ENCODE measurements at regions not wholly inside any gene's neighbourhood (a gene's known extent, or its start where the extent isn't known, plus 50 kb on each side); places are given as distances from the start of the nearest gene placed in this dataset.

- WGBS, 2 donors (ENCODE audit: low coverage in 1 of 2): 53 to 64% methylated on average over 9 to 10 of the region's 10 CpGs
- Histone ChIP-seq H3K4me1 (peaks cover 0 to 7% (median 0%) of the 10 kb centered on the region in 3 donors), H3K36me3 (no peaks in the 10 kb centered on the region), H3K27me3 (peaks cover 77% of the 10 kb centered on the region), H3K9me3 (no peaks in the 10 kb centered on the region), H3K4me3 (no peak overlapping the region), H3K27ac (no peak overlapping the region)
- TF ChIP-seq POLR2A (IDR thresholded peaks at IDR 0.05) (no peak), CTCF (IDR thresholded peaks at IDR 0.05) (no peak), POLR2AphosphoS5 (IDR thresholded peaks at IDR 0.05) (no peak), EP300 (IDR thresholded peaks at IDR 0.05) (no peak)
- no peak for ATAC-seq
These were observed 62.8 kb upstream of the PPP1R26 start for GRCh38 chr9:135416664-135417290.

GRCh38 chr9:135418161-135418560, 61.4 kb upstream of the PPP1R26 start:
- TF ChIP-seq CTCF (IDR thresholded peaks at IDR 0.05): no peak
- no peak for TF ChIP-seq POLR2AphosphoS5 (IDR thresholded peaks at IDR 0.05)
- TF ChIP-seq POLR2A (IDR thresholded peaks at IDR 0.05): no peak
- no peak for TF ChIP-seq EP300 (IDR thresholded peaks at IDR 0.05)
- H3K4me3 ChIP-seq: no peak overlapping the region
- H3K9me3 ChIP-seq: peaks cover 0 to 6% (median 0%) of the 10 kb centered on the region in 3 donors
- H3K36me3 ChIP-seq: no peaks in the 10 kb centered on the region
- no peak for ATAC-seq
- peaks cover 76% of the 10 kb centered on the region for H3K27me3 ChIP-seq
- no peak overlapping the region for H3K27ac ChIP-seq
- 79% methylated on average over 5 of the region's 8 CpGs; no CpG with 5 or more reads in 1 of the 2 donors for WGBS, 2 donors (ENCODE audit: low coverage in 1 of 2)
- H3K4me1 ChIP-seq: no peaks in the 10 kb centered on the region

GRCh38 chr9:135419106-135419505, 60.5 kb upstream of the PPP1R26 start:
- Histone ChIP-seq H3K4me1 (no peaks in the 10 kb centered on the region), H3K9me3 (peaks cover 0 to 13% (median 0%) of the 10 kb centered on the region in 3 donors), H3K27ac (no peak overlapping the region), H3K27me3 (peaks cover 73% of the 10 kb centered on the region), H3K36me3 (no peaks in the 10 kb centered on the region), H3K4me3 (no peak overlapping the region)
- WGBS, 2 donors (ENCODE audit: low coverage in 1 of 2): 20 to 27% methylated on average over 1 to 2 of the region's 3 CpGs
- ATAC-seq: no peak
- no peak for TF ChIP-seq POLR2AphosphoS5 (IDR thresholded peaks at IDR 0.05)
- no peak for TF ChIP-seq CTCF (IDR thresholded peaks at IDR 0.05)
- TF ChIP-seq EP300 (IDR thresholded peaks at IDR 0.05): no peak
- TF ChIP-seq POLR2A (IDR thresholded peaks at IDR 0.05): no peak

GRCh38 chr9:135422341-135422944, 57.1 kb upstream of the PPP1R26 start:
- H3K36me3 ChIP-seq: no peaks in the 10 kb centered on the region
- peaks cover 52% of the 10 kb centered on the region for H3K27me3 ChIP-seq
- H3K4me3 ChIP-seq: no peak overlapping the region
- H3K4me1 ChIP-seq: no peaks in the 10 kb centered on the region
- TF ChIP-seq CTCF (IDR thresholded peaks at IDR 0.05): no peak
- no peak for TF ChIP-seq EP300 (IDR thresholded peaks at IDR 0.05)
- TF ChIP-seq POLR2A (IDR thresholded peaks at IDR 0.05): no peak
- no peak for TF ChIP-seq POLR2AphosphoS5 (IDR thresholded peaks at IDR 0.05)
- H3K27ac ChIP-seq: no peak overlapping the region
- 80 to 81% methylated on average over 3 to 7 of the region's 15 CpGs for WGBS, 2 donors (ENCODE audit: low coverage in 1 of 2)
- H3K9me3 ChIP-seq: peaks cover 0 to 21% (median 0%) of the 10 kb centered on the region in 3 donors
- no peak for ATAC-seq

GRCh38 chr9:135423725-135424124, 55.9 kb upstream of the PPP1R26 start:
- Histone ChIP-seq H3K4me3 (no peak overlapping the region), H3K9me3 (peaks cover 0 to 32% (median 0%) of the 10 kb centered on the region in 3 donors), H3K36me3 (no peaks in the 10 kb centered on the region), H3K27me3 (peaks cover 43% of the 10 kb centered on the region), H3K4me1 (no peaks in the 10 kb centered on the region), H3K27ac (no peak overlapping the region)
- TF ChIP-seq POLR2A (IDR thresholded peaks at IDR 0.05): no peak
- TF ChIP-seq POLR2AphosphoS5 (IDR thresholded peaks at IDR 0.05): no peak
- no peak for TF ChIP-seq EP300 (IDR thresholded peaks at IDR 0.05)
- no peak for TF ChIP-seq CTCF (IDR thresholded peaks at IDR 0.05)
- 85 to 94% methylated on average over 8 to 9 of the region's 9 CpGs for WGBS, 2 donors (ENCODE audit: low coverage in 1 of 2)
- no peak for ATAC-seq
